Activated CD4-positive, alpha-beta T cell treated with anti-CD3 and anti-CD28 coated beads for 48 hours (primary cell): ENCODE measurements at regions not wholly inside any gene's neighbourhood (a gene's known extent, or its start where the extent isn't known, plus 50 kb on each side); places are given as distances from the start of the nearest gene placed in this dataset.
"Not testable (repeated sequence)": the region's sequence is repeated elsewhere in the genome, so short reads cannot be mapped to it uniquely, and the experiment has no call there.

Experiments
- DNase-seq: peaks from one replicate; pipeline ENCODE4 v3.0.0-alpha.2; 2020

DNA sequence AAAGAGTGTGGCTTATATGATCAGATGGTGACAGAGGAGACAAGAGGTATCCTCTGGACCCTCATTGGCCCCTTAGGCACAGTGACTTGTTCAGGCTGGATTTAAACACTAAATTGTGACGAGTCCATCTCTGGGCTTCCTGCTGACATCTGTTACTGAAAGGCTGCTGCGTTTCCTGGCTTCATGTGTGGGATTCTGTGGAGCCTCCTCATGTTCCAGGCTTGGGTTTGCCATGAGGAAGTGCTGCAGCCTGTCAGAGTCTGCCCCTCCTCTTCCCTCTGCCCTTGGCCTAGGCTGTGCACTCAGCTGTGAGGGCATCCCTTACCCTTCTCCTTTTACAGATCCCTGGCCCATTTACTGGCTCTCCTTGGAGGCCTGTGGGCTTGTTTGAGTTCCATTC is 159.1 kb upstream of the TTC29 start:
- no peak for DNase-seq

DNA sequence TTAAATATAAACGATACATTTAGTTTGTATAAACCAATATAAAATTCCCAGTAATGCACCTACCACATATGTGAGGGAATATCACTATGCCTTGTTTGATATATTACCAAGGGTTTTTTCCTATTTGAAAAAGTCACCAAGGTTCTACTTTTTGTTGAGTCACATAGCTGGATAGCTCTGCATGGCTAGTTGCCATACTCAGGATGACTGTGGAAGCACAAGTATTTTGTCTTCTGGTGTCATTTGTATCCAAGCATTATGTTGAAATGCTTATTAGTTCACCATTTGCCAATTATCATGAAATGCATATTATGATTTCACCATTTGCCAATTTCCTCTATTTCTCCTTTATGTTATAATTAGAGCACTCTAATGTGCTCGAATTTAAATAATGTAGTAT is 162.7 kb upstream of the TTC29 start:
- DNase-seq = no peak

- no peak for DNase-seq
Measured at GRCh38 chr4:147109800-147110199, 164.1 kb upstream of the TTC29 start.

DNA sequence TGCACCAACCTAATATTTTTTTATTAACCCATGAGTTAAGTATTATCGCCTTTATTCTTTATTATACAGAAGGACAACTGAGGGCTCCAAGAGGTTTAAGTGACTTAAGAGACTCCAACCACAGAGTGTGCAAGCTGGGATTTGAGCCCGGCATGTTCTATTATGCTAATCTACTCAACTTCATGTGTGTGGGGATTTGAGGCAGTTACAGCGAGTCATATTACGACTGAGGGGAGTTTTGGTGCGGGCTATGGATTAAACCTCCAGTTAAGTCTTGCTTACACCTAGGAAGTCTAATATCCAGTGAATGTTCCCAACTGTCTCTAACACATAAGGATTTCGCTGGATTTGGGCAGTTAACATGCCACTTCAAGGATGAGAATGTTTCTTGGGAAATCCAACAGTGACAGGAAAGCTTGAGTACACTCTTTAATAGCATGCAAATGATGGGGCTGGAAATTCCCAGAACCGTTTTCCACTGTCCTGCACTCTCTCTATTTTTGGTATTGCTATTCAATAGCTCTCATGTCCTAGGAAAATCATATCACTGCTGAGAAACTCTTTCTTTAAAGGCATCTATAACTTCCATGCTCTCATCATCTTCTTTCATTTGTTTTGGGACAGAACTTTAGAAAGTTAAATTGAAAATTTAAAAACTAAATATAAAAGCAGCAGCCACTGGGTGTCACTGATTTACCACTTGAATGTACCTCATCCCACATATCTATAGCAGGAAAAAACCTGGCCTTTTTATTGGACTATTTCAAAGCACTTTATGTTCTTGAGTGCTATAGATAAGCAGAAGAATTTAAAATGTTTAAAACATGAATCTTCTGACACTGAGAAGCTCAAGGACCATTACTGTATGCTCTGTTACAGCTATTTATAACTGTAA is 165.1 kb upstream of the TTC29 start:
- DNase-seq = no peak

DNA sequence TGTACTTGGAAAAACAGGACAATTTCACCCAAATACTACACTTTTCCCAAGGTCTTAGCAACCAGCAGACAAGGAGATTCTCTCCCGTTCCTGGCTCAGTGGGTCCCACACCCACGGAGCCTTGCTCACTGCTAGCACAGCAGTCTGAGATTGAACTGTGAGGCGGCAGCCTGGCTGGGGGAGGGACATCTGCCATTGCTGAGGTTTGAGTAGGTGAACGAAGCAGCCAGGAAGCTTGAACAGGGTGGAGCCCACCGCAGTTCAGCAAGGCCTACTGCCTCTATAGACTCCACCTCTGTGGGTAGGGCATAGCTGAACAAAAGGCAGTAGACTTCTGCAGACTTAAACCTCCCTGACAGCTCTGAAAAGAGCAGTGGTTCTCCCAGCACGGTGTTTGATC is 166.5 kb upstream of the TTC29 start:
- not testable (repeated sequence) for DNase-seq

DNA sequence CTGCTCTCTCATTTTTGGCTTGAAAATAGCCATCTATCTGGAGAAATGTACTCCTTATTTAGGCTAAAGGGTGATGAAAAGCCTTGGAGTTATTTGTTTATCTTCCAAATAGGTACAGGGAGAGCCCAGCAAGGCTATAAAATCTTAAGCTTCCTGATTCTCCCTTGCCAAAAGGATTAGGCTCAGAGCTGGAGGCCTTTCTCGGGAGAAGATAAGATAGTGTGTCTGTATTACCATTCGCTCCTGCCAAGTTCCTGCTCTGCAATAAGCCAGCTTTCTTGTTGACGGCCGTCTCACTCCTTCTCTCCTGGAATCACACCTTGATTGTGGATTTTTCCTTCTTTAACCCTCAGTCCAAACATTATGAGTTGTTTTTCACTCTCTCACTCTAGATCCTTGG is 171.8 kb upstream of the TTC29 start:
- DNase-seq = no peak

- no peak for DNase-seq
Measured at GRCh38 chr4:147118528-147118927, 172.9 kb upstream of the TTC29 start.

DNA sequence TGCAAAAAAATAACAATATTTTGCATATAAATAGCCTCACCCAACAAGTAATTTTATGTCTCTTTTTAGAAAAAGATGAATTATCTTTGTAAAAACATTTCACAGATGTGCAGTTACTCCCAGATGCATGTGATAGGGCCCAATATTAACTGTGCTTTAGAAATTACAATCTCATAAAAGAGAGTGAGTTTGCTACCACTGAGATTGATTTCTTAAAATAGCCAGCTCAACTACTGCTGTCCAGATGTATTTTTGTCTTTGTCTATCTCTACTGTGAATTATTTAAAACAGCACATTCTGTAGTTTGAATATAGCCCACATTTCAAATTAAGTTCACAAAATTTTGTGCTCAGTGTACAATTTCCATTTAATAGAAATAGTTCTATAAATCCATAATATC is 177.0 kb upstream of the TTC29 start:
- DNase-seq = no peak

DNA sequence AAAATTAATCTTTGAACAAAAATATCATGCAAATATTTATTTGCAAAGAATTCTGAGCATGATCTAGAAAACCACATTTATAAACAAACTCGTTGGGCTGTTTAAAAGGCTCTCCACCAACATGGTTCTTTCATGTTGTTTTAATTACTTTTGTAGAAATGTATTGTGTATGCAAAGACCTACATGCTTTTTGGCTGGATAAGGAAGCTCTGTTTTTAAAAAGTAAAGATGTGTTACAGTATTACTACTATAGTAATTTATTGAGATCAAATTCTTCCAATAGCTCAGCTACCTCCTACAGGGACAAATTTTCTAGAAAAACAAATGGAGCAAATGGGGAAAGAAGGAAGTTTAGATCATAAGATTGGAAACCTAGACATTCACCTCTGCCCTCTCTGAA is 177.5 kb upstream of the TTC29 start:
- DNase-seq = no peak

GRCh38 chr4:147128787-147129186 is 183.1 kb upstream of the TTC29 start:
- DNase-seq = no peak

GRCh38 chr4:147129687-147130086 is 184.0 kb upstream of the TTC29 start:
- no peak for DNase-seq

DNA sequence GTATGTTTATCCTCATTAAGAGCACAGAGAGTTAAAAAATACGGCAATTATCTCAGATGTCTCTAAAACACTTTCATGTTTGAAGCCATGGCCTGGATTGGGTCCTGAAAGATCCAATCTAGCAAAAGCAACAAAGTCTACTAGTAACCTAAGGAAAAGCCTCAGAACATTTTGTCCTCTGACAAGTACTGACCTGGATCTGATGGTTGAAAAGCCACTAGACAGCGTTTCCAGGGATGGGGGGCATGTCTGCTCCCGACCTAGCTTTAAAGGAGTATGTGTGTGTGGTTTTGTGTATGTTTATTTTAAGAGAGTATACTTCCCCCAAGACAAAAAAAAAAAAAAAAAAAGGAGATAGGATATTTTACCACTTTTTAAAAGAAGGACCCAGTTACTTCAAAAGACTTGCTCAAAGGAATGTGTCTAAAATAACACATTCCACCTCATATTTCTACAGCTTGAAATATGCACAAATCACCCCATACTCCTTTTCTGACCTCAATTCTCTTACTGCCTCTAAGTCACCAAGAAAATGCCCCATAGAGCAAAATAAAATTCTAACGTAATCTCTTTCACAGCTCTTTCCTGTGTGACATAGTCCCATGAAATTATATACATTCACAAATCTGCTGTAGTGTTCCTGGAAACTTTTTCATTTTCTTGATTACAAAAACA is 189.0 kb upstream of the TTC29 start:
- no peak for DNase-seq

- DNase-seq = no peak
Measured at GRCh38 chr4:147136310-147136709, 190.6 kb upstream of the TTC29 start.

DNA sequence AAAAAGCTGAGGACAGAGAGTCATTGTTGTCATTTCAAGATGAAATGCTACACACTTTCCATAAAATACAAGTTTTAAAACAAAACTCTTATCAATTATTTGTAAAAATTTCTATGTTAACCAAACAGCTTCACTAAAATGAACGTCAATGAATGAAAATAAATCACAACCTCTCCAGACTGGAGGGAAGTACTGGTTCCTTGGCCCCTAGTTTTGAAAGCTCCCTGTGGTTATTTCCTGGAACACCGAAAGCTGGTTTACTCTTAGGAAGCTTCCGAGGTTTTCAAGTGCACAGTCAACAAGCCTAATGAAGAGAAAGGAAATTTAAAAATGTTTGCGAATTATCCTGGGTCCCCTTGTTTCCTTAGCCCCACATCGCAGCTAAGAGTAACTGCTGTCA is 191.1 kb upstream of the TTC29 start:
- no peak for DNase-seq

DNA sequence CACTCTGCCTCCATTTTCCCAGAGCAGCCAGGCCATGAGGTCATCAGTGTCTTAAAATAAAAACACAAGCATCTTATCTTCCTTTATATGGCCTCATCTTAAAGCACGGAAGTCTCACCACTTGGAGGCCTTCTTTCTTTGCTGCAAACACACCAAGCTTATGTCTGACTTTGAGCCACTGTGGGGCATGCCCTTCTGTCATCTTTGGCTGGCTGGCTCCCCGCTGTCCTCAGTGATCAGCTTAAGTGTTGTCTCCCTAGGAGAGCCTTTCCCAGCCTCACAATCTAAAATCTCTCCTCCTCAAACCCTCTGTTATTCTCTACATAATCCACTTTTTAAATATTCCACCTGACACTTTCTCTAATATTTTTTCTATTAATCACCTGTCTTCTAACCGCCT is 191.6 kb upstream of the TTC29 start:
- no peak for DNase-seq

GRCh38 chr4:147138171-147138570 is 192.5 kb upstream of the TTC29 start:
- DNase-seq = no peak

DNA sequence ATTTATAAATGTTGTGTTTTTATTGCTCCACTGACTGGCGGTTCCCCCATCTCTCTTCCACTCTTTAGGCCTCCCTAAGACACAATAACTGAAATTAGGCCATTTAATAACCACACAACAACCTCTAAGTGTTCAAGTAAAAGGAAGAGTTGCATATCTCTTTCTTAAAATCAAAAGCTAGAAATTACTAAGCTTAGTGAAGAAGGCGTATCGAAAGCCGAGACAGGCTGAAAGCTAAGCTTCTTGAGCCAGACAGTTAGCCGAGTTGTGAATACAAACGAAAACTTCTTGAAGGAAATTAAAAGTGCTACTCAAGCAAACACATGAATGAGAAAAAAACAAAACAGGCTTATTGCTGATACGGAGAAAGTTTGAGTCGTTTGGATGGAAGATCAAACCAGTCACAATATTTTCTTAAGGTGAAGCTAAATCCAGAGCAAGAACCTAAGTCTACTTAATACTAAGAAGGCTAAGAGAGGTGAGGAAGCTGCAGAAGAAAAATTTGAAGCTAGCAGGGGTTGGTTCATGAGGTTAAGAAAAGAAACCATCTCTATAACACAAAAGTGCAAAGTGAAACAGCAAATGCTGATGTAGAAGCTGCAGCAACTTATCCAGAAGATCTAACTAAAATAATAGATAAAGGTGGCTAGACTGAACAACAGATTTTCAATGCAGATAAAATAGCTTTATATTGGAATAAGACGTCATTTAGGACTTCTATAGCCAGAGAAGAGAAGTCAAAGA is 194.0 kb upstream of the TTC29 start:
- DNase-seq = no peak

- no peak for DNase-seq
Measured at GRCh38 chr4:147151763-147152162, 206.1 kb upstream of the TTC29 start.

- DNase-seq = no peak
Measured at GRCh38 chr4:147157860-147158701, 212.4 kb upstream of the TTC29 start.

DNA sequence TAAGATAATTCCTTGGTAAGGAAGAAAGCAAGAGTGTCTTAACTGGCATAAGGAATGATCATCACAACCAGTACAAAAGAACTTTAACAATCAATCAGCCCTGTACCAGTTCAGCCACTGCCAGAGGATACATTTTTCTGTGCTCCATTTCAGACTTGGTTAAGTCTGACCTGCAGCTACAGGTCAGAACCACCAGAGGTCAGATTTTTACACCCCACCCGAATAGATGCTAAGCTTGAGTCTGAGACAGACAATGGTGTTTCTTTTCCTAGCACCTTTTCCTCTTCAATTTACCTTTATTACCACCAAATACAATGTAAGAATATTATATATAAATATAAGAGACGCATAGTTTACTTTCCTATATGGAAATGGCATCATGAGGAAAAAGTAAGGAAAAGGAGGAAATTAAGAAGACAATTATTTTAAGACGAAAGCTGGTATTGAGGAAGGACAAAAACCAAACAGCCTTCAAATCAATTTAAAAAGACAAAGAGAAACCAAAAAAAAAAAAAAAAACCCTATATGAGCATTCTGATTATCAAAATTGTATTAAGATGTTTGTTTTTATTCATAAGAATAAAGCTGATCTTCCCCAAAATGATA is 215.3 kb upstream of the TTC29 start:
- peak; percentile 9 for DNase-seq

DNA sequence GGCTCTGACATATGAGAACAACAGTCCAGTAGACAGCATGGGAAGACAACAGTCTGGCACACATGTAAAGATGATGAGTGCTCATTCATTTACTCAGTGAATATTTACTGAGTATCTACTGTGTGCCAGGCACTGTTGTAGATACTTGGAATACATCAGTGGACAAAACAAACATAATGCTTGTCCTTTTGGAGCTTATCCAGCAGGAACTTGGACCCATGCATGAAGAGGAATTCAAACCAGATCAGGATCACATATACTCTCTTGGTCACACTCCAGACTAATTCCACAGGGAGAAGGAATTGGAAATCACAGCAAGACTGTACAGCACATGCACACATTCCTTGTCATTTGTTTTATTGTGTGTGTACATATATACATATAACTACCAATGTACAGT is 217.6 kb upstream of the TTC29 start:
- no peak for DNase-seq

- not testable (repeated sequence) for DNase-seq
Measured at GRCh38 chr4:147168200-147168599, 222.5 kb upstream of the TTC29 start.
